HFFc6 (cell line): ENCODE measurements at regions not wholly inside any gene's neighbourhood (a gene's known extent, or its start where the extent isn't known, plus 50 kb on each side); places are given as distances from the start of the nearest gene placed in this dataset.
A peak's percentile ranks its signal among the peaks of the same experiment; 100 is the strongest.

Experiments used
- DNase-seq: peaks from one replicate; pipeline ENCODE4 v3.0.0-alpha.2; 2018
- H3K27ac Mint-ChIP-seq: 2 replicates; pipeline ENCODE4 v1.8.0; 2020; ENCODE audit warnings: mild to moderate bottlenecking, mixed read lengths
- H3K27me3 Mint-ChIP-seq: 2 replicates; pipeline ENCODE4 v1.8.0; 2021; ENCODE audit warnings: mild to moderate bottlenecking, moderate library complexity, mixed read lengths; ENCODE audit not compliant: insufficient read depth
- H3K36me3 Mint-ChIP-seq: 2 replicates; pipeline ENCODE4 v1.8.0; 2021; ENCODE audit warnings: low read depth, mixed read lengths
- H3K4me1 Mint-ChIP-seq: 2 replicates; pipeline ENCODE4 v1.8.0; 2020; ENCODE audit warnings: low read depth, mixed read lengths
- H3K4me3 Mint-ChIP-seq: 2 replicates; pipeline ENCODE4 v1.8.0; 2020; ENCODE audit warnings: mild to moderate bottlenecking, moderate library complexity, mixed read lengths
- H3K9me3 Mint-ChIP-seq: 2 replicates; pipeline ENCODE4 v1.8.0; 2020; ENCODE audit warnings: mild to moderate bottlenecking, mixed read lengths
- CTCF ChIP-seq: fragments of 200-600 bp; sonication (generic); IDR thresholded peaks from 2 replicates; pipeline ENCODE4 v1.5.0; 2021; ENCODE audit warnings: antibody characterized with exemption, mild to moderate bottlenecking

GRCh38 chr15:38871638-38872037 lies 307.0 kb upstream of the RASGRP1 start:
- H3K9me3 Mint-ChIP-seq = peaks cover 16% of the 10 kb centered on the region; the same call in 1 of the 2 replicates
- H3K4me3 Mint-ChIP-seq = no peak overlapping the region
- peaks cover 34% of the 10 kb centered on the region for H3K36me3 Mint-ChIP-seq
- DNase-seq = no peak
- no peak for TF ChIP-seq CTCF
- no peak overlapping the region for H3K27ac Mint-ChIP-seq
- H3K27me3 Mint-ChIP-seq = no peaks in the 10 kb centered on the region
- peaks cover 68% of the 10 kb centered on the region for H3K4me1 Mint-ChIP-seq

DNA sequence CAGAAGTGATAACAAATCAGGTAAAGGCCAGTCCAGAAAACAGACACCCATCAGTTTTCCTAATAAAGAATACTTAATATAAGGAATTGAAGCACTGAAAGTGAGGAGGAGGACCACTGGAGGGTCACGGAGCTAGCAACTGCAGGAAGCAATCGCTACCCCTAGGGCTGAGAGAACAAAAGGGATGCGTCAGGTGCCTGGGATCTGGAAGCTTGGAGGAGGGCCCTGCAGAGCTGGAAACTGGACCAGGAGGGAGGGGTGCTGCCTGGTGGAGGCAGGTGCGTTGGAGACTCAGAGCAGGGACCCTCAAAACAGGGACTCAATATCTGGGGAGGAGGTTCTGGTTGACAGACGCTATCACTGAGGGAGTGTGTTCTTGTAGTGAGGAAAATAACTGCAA lies 308.1 kb upstream of the RASGRP1 start:
- no peaks in the 10 kb centered on the region for H3K27me3 Mint-ChIP-seq
- H3K36me3 Mint-ChIP-seq = peaks cover 34% of the 10 kb centered on the region
- TF ChIP-seq CTCF = no peak
- peaks cover 16% of the 10 kb centered on the region; the same call in 1 of the 2 replicates for H3K9me3 Mint-ChIP-seq
- H3K4me3 Mint-ChIP-seq = no peak overlapping the region
- H3K27ac Mint-ChIP-seq = no peak overlapping the region
- DNase-seq = no peak
- H3K4me1 Mint-ChIP-seq = peaks cover 68% of the 10 kb centered on the region

- H3K27ac Mint-ChIP-seq = peak overlapping the region; percentile 8; the same call in 1 of the 2 replicates
These were observed 308.5 kb upstream of the RASGRP1 start for GRCh38 chr15:38873158-38873557.

GRCh38 chr15:38874464-38874863 lies 309.9 kb upstream of the RASGRP1 start:
- Mint-ChIP-seq H3K27ac (no peak overlapping the region), H3K27me3 (no peaks in the 10 kb centered on the region), H3K4me3 (no peak overlapping the region), H3K4me1 (peaks cover 66% of the 10 kb centered on the region), H3K9me3 (peaks cover 16% of the 10 kb centered on the region; the same call in 1 of the 2 replicates), H3K36me3 (peaks cover 39% of the 10 kb centered on the region)
- DNase-seq = no peak
- TF ChIP-seq CTCF = no peak

More at GRCh38 chr15:38873158-38873557, 308.5 kb upstream of the RASGRP1 start:
- peaks cover 34% of the 10 kb centered on the region for H3K36me3 Mint-ChIP-seq
- no peaks in the 10 kb centered on the region for H3K27me3 Mint-ChIP-seq
- TF ChIP-seq CTCF = no peak
- no peak overlapping the region for H3K4me3 Mint-ChIP-seq
- no peak for DNase-seq
- H3K9me3 Mint-ChIP-seq = peaks cover 16% of the 10 kb centered on the region; the same call in 1 of the 2 replicates
- peaks cover 68% of the 10 kb centered on the region for H3K4me1 Mint-ChIP-seq

GRCh38 chr15:38876211-38876610 lies 311.6 kb upstream of the RASGRP1 start:
- Mint-ChIP-seq H3K36me3 (peaks cover 41% of the 10 kb centered on the region), H3K9me3 (peaks cover 7% of the 10 kb centered on the region), H3K4me3 (no peak overlapping the region), H3K27me3 (no peaks in the 10 kb centered on the region), H3K27ac (peak overlapping the region; percentile 15; the same call in 1 of the 2 replicates), H3K4me1 (peaks cover 70% of the 10 kb centered on the region)
- no peak for TF ChIP-seq CTCF
- DNase-seq = no peak

DNA sequence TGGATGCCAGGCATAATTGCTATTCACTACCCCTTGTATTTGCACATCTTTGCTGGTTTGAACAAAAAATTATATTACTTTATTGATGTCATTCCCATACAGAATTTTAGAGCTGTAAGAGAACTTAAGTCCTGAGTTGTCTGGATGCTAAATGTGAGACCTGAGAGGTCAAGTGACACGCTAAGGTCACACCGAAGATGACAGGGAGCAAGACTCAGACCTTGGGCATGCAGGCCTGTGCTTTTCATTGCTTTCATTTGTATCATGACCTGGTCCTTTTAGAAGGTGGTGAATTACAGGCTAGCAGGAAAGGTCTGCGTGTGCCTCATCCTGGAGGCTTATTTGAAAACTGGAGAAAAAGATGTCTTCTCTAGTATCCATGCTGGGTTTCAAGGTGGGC lies 312.0 kb upstream of the RASGRP1 start:
- peak overlapping the region; percentile 50 for H3K27ac Mint-ChIP-seq
- no peak for TF ChIP-seq CTCF
- peaks cover 72% of the 10 kb centered on the region for H3K4me1 Mint-ChIP-seq
- peaks cover 4% of the 10 kb centered on the region for H3K9me3 Mint-ChIP-seq
- H3K27me3 Mint-ChIP-seq = no peaks in the 10 kb centered on the region
- H3K4me3 Mint-ChIP-seq = peak overlapping the region; percentile 18; the same call in 1 of the 2 replicates
- peaks cover 41% of the 10 kb centered on the region for H3K36me3 Mint-ChIP-seq
- no peak for DNase-seq
